ENCODE measurements at regions not wholly inside any gene's neighbourhood (a gene's known extent, or its start where the extent isn't known, plus 50 kb on each side); places are given as distances from the start of the nearest gene placed in this dataset.
"Not testable (repeated sequence)": the region's sequence is repeated elsewhere in the genome, so short reads cannot be mapped to it uniquely, and the experiment has no call there.

DNA sequence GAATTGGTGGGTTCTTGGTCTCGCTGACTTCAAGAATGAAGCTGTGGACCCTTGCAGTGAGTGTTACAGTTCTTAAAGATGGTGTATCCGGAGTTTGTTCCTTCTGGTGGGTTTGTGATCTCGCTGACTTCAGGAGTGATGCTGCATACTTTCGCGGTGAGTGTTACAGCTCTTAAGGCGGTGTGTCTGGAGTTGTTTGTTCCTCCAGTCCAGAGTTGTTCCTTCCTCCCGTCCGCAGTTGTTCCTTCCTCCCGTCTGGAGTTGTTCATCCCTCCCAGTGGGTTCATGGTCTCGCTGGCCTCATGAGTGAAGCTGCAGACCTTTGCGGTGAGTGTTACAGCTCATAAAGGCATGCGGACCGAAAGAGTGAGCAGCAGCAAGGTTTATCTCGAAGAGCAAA, 159.6 kb upstream of the ADAMTSL1 start:
- no peak for DNase-seq

DNA sequence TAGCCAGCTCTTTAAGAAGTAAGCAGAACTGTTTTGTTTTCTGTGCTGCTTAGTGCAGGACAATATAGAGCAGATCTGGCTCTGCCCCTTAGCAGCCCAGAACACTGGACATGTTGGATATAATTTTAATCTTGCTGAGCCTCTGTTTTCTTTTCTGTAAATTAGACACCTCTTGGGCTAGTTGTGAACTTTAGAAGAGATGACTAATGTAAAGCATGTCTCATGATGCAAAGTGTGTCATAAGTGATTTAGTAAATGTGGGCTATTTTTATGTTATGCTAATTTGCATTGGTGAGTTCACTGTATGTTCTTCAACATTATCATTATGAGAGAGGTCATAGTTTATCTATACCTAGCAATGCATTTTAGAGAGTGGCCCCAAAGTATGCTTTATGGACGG, 156.1 kb upstream of the ADAMTSL1 start:
- no peak for DNase-seq

DNA sequence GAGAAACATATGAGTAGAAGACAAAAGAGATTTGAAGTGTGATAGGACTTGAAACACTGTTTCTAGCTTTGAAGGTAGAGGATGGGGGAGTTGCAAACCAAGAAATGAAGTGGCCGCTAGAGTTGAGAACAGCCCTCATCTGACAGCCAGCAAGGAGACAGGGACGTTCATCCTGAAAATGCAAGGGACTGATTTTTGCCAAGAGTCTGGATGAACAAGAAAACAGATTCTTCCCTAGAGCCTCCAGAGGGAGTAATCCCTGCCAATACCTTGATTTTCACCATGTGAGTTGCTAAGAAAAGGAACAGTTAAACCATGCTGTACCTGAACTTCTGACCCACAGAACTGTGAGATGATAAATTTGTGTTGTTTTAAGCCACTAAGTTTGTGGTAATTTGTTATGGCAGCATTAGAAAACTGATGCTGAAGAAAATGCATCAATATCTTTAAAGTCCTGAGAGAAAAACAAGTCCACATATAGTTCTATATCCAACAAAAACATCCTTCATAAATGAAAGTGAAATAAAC, 154.0 kb upstream of the ADAMTSL1 start:
- no peak for DNase-seq

DNA sequence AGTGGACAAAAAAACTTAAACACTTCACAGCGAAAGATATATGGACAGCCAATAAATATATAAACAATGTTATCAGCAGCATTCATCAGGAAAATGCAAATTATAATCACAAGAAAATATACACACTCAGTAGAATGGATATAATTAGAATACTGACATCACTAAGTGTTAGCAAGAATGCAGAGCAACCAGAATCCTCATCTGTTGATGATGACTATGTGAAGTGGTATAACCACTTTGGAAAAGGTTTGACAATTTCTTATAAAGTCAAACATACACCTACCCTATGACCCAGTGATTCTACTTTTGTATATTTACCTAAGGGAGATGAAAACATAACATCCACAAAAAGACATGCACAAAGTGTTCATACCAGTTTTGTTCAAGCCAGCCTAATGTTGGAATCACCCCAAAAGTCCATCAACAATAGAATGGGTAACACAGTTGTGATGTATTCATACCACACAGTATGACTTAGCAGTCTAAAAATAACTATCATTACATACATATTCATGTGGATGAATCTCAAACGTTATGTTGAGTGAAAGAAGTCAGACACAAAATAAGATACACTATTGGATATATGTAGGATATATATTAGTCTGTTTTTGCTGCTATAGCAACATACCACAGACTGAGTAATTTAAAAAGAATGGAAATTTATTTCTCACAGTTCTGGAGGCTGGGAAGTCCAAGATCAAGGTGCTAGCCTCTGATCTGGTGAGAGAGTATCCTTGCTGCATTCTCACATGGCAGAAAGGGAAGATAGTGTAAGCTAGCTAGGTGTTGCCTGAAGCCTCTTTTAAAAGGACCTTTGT, 148.8 kb upstream of the ADAMTSL1 start:
- no peak for DNase-seq

DNA sequence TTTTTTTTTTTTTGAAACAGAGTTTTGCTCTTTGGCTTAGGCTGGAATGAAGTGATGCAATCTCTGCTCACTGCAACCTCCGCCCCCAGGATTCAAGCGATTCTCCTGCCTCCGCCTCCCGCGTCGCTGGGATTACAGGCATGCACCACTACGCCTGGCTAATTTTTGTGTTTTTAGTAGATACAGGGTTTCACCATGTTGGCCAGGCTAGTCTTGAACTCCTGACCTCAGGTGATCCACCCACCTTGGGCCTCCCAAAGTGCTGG, 148.3 kb upstream of the ADAMTSL1 start:
- not testable (repeated sequence) for DNase-seq

DNA sequence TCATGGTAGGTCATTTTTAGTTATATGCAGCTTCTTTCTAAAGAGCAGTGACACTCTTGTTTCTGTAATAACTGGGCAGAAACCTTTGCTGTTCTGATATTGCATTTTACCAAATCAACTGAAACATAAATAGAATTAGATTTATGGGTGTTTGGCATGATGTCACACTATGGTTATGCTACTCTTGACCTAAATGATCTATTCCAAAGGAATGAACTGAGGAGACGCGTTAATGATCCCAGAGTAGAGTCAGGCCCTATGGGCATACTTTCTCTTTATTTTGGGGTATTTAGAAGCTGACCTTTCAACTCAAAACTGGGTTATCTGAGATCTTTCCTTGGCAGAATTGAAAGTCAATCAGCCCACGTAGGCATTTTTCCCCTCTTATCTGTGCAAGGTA, 146.8 kb upstream of the ADAMTSL1 start:
- no peak for DNase-seq

DNA sequence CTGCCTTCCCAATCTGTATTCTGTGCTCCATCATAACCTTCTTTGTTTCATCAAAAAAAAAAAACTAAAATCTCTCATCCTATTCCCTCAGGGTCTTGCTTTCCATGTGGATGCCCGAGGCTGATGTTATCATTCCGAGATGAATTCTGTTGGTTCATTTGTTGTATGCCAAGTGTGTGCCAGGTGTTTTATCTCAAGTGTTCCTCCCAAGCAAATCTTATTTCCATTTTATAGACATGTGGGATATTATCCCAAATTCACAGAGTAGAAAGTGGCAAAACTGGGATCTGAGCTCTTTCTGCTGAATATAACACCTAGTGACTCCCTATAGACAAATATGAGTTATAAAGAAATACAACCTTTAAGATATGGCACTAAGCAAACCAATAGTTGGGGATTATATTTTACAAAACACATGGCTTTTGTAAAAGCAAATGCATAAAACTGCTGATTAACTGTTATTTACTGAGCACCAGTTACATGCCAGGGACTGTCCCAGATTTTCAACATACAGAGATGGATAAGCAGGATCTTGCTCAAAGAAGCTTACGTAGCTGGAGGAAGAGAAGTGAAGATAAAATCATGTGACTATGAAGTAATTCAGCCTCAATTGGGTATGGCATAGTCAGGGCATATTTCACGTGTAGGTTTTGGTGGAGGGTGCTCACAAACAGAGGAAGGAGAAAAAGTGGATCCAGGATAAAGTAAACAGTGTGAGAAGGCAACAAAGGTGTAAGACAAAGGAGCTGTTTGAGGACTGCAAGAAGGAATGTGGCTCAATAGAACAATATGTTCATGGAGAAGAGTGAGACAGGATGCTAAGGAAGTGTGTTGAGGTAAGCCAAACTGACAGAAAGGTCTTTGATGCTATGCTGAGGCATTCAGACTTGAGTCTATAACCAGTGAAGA, 143.3 kb upstream of the ADAMTSL1 start:
- DNase-seq, result no peak

DNA sequence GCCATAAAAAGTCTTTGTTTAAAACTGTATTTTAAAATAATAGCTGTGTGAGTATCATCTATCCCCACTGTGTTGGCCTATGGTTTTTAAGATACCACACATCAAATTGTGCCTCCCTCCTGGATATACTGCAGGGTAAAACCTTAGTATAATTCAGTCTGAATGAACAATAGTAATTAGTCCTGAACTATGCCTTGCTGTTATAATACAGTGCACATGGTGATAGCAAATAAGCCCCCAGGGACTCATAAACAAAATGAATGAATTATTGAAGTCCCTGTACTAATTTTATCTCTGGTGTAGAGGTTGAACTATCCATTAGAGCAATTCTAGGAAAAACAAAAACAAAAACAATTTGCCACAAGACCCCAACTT, 142.7 kb upstream of the ADAMTSL1 start:
- no peak for DNase-seq

DNA sequence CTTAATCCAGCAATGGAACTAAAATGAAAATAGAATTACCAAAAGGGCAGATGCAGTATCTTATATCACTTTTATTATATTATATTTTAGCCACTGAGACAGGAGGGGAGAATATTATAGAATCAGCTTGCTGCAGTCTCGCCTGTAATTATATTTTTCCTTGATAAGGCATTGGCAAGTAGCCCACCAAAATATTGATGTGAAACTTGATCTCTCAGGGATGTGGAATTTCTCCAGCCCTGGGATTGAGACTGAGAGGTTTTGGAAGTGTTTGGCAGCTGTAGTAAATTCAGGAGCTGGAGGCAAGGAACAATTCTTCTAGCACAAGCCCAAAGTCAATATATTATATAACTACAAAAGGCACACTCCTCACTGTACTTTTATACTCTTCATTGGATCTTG, 142.1 kb upstream of the ADAMTSL1 start:
- DNase-seq, result no peak

DNA sequence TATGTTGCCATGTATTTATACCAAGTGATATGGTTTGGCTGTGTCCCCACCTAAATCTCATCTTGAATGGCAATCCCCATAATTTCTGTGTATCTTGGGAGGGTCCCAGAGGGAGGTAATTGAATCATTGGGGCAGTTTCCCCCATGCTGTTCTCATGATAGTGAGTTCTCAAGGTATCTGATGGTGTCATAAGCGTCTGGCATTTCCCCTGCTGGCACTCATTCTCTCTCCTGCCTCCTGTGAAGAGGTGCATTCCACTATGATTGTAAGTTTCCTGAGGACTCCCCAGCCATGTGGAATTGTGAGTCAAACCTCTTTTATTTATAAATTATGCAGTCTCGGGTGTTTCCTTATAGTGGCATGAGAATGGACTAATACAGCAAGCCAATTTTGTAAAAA, 140.8 kb upstream of the ADAMTSL1 start:
- no peak for DNase-seq

DNA sequence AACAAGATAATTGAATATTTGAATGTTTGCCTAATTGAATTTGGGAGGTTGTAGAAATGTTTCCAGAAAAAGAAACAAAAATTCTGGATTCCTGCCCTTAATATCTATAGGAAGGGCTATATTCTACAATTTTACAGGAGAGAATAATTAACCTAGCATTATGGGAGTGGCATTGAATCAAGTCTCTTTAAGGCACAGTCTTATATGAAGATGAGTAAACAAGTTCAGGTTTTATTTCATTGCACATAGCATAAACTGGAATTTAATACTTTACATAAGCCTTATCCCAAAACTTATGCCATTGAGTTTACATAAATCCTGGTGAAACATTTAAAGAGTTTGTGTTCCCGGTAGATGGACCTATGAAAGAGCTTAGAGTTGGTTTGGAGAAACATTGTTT, 138.1 kb upstream of the ADAMTSL1 start:
- no peak for DNase-seq

DNA sequence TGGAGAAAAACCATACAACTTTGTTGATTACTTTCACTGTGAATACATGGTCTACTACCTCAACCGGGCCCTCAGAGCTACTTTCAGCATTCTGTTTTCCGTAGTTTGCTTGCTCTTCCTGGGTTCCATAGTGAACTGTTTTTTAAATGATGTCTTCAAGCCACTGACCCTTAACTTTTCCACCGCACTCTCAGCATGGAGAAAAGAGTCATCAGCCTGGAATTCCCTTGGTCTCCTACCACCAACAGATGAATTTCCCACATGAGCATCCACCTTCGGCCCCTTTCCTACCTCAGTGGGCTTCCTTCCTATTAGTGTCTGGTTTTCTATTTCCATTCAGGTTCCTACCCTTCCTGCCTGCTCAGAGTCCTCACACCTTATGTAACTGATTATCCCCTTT, 135.9 kb upstream of the ADAMTSL1 start:
- no peak for DNase-seq

DNA sequence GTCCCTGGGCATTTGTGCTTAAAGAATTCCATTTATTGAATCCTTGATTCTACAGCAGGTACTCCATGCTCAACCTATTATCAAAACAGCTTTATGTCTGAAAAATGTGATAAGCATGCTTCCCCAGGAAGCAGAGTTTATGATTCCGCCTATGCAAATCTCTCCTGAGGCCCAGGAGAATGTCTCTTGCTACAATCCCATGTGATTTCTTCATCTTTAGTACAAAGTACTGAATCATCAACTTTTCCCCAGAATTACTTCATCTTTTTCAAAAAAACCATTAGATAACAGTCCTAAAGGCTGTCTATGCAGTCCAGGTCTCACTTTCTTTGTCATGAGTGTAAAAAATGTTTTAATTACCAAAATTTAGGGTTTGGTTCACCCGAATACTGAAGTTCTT, 130.2 kb upstream of the ADAMTSL1 start:
- no peak for DNase-seq

DNA sequence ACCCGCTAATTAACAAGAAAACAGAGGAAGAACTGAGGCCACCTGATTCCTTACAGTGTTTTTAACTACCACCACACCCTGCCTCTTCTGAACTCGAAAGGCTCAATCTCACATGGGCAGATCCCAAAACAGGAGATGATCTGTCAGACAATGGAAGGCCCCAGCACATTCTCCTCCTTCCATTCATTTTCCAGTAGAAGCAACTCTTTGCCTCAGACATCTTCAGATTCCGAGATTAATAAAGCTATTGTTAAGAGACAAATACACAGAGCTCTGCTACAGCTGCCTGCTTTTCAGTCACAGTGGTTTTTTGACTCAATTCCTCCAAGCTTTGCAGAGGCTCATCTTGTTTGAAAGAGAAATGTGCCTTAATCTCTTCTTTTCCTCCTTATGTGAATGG, 127.2 kb upstream of the ADAMTSL1 start:
- no peak for DNase-seq

DNA sequence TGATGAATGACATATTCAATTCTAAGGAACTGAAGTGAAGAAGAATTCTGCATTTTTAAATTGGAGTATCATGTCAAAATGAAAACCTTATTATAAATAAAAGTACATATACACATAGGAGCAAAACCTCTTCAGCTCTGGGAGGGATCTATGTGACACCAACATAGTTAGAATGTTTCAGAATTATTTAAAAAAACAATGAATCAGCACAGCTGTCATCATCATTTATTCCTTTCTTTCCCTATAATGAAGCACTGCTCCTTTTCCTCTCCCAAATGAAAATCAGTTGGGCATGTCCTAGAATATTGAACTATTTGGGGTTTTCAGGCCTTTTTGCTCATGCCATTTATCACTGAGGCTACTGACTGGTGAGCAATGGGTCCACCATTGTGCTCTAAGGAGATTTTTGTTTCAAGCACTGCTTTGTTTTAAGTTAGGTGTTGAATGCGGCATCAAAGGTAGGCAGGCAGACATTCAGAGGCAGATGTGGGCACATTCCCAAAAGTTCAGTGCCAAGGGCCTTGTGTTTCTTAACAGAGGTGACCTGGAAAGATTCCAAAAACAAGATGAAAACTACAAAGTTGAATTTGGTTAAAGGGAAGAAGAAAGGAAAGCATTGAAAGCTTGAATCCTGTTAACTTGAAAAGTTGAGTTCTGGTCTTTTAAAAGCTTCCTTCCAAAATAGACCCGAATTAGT, 126.4 kb upstream of the ADAMTSL1 start:
- no peak for DNase-seq

DNA sequence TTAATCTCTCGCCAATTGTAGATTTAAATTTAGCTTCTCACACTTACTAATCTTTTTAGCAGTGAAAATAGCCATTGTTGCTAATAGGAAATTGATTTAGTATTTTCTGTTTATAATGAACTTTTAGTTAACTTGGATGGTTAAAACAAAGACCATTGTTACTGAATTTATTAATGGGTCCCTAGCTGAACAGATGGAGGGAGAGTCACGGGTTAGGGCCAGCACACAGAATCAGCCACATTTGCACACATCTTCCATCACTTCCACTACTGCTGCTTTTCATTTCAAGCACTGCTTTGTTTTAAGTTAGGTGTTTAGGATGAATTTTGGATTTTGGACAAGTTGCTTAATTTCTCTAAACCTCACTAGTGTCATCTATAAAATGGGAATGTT, 125.9 kb upstream of the ADAMTSL1 start:
- DNase-seq, result no peak

DNA sequence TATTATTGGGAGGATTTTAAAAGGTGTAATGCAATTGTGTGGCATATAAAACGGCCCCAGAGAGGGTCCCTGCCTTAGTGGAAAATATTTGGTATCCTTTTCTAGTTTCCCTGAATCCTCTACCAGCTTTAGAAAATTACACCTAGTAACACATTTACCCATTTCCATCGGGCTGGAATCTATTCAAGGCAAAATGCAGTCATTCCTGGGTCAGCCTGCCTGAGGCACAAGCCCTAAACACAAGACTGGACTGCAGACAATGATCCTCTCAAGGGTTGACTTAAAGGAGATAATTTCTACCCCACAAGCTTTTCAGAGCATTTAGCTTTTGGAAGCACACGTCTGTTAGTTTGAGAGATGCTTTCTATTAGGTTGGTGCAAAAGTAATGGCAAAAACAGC, 124.4 kb upstream of the ADAMTSL1 start:
- DNase-seq, result no peak

DNA sequence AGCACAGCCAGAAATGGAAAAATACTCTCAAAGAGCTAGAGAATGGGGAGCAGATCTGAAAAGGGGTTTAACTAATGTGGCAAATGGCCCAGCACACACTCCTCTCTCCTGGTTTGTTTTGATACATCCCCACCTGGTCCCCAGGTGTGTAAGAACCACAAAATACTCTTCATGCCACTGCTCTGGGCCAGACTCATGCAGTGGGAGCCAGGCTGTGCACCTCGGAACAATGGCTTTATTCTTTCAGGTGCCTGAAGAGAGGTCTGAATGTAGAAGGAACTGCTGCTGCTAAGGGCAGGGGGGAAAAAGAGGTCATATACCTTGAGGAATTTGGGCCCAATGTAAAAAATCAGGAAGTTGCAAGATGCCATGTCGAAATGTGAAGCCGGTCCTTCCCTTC, 123.9 kb upstream of the ADAMTSL1 start:
- no peak for DNase-seq

DNA sequence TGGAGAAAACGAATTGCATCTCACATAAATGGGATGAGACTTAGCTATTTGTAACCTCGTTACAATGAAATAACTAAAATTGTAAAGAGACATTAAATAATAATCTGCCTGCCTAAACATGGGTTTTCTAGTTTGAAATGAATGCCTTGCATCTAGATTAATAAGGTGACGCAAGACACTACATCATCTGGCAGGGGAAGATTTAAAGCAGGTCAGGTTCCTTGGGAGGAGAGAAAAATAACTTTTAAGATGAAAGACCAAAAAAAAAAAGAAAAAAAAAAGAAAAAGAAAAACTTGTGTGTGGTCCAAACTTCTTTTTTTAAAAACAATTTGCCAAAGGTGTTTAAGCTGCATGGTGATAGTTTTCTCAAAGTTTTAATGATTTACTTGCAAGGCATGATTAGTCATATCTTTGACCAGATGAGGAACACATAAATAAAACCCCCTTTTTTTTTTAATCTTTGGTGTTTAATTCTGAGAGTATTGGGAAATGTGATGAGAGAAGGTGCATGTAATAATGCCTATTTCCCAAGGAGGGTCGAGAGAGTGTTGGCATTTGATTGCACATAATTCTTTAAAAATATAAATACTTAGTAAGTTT, 122.9 kb upstream of the ADAMTSL1 start:
- DNase-seq, result no peak

DNA sequence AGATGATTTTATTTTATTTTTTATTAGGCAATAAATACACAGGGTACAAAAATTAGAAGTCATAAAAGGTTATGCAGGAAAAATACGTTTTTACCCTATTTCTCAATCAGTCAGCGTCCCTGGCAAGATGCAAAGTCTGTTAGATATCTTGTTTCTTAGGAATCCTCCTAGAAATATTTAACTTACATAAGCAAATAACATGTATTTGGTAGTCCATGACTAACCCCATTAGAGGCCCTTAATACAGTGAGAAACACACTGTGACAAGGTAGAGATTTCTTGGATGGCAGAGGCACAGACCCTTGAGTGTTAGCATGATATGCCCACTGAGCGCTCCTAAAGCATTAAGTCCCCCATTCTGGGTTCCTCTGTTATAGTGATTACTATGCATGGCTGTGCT, 121.2 kb upstream of the ADAMTSL1 start:
- DNase-seq, result no peak

DNA sequence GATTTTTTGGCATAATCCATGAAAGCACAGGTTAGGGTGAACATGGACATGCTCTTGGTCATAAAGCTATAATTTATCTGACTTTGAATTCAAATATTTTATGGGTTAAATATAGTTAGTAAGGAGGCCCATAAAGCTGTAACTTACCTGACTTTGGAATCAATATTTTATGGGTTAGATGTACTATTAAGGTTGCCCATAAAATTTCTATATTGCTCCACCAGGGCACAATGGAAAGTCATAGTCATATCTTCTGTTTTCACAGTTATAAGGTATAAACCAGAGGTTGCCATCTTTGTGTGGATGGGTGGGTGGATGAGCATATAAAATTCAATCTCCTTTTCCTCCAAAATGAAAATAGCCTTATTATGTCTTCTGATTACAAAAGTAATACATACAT, 120.5 kb upstream of the ADAMTSL1 start:
- DNase-seq, result no peak

DNA sequence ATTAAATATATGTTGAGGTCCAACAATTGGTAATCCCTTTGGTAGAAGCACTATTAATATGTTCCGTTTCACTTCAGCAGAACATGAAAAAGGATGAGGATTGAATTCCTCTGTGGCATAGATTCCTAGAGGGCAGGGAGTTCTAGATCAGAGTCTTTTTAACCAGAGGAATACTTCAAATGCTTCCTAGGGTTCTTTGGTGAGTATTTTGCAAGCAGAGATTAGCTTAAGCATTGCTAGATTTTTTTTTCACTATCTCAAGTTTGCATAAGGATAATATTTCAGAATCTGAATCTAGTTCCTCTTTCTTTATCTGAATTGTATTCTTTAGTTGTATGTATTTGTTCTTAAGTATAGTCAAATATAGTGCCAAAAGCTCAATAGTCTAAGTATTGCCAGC, 116.6 kb upstream of the ADAMTSL1 start:
- DNase-seq, result no peak

DNA sequence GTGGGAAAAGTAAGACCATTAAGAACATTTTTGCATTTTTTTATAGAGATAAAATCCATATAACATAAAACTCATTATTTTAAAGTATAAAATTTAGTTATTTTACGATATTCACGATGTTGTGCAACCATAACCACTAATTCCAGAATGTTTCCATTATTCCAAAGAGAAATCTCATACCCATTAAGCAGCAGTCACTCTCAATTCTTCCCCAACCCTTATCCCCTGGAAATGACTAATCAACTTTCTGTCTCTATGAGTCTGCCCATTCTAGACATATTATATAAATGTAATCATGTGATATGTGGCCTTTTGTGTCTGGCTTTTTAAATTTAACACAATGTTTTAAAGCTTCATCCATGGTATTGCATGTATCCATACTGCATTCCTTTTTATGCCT, 115.6 kb upstream of the ADAMTSL1 start:
- no peak for DNase-seq

All from SHP77 (cell line).